ENCODE measurements at regions not wholly inside any gene's neighbourhood (a gene's known extent, or its start where the extent isn't known, plus 50 kb on each side); places are given as distances from the start of the nearest gene placed in this dataset.

DNA sequence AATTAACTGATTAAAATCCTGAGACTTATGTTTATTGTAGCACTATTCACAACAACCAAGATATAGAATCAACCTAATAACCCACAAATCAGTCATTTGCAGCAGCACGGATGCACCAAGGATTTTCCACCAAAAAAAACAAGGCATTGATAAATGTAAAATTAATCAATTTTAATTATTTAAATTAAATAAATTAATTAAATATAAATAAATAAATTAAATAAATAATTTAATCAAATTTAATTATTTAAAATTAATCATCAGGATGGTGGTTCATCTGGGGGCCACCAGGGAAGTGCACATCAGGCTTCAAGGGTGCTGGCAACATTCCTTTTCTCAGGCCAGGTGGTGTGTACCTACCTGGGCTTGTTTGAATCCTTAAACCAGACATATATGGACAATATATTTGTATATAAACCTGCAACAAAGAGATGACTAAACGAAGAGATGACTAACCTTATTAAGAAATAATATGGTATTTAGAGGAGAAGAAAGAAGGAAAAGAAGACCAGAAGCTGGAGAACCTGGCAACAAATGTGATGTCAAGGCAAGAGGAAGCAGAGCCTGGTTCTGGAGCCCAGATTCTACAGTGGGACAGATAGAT is 89.2 kb downstream of the CD164 start:
- no peak for DNase-seq

DNA sequence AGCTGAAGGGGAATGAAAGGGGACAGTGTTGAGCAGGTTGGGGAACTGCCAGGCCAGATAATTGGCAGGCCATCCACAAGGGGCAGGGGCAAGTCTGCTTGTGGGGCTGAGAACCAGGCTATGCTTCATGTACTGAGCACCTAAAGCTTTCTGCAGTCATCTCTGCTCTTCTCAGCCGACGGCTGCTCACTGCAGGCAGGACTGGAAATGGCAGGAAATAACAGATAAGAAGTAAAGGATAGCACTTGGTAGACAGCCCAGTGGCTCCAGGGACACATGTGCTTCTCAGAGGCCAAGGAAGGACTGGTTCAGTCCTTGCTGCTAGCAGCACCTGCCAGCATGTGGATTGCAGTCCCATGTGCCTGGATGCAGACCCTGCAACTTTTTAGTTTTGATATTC is 89.8 kb downstream of the CD164 start:
- DNase-seq, result no peak

DNA sequence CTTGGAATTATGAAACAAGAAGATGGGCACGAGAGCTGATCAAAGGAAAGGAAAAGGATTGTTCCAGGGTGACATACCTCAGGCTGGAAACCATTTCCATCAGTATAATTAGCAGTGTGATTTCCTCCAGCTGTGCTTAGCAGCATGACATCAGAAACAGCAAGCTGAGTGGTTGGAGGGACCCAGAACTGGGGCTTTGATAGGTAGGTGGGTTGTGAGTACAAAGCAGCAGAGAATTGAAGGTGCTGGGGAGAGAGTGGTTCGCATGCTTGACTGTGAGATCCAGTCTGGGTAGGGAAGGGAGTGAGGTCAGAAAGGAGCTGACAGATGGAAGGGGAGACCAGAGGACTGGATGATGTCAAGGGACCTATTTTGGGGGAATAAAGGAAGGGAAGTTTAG is 90.4 kb downstream of the CD164 start:
- DNase-seq, result no peak

DNA sequence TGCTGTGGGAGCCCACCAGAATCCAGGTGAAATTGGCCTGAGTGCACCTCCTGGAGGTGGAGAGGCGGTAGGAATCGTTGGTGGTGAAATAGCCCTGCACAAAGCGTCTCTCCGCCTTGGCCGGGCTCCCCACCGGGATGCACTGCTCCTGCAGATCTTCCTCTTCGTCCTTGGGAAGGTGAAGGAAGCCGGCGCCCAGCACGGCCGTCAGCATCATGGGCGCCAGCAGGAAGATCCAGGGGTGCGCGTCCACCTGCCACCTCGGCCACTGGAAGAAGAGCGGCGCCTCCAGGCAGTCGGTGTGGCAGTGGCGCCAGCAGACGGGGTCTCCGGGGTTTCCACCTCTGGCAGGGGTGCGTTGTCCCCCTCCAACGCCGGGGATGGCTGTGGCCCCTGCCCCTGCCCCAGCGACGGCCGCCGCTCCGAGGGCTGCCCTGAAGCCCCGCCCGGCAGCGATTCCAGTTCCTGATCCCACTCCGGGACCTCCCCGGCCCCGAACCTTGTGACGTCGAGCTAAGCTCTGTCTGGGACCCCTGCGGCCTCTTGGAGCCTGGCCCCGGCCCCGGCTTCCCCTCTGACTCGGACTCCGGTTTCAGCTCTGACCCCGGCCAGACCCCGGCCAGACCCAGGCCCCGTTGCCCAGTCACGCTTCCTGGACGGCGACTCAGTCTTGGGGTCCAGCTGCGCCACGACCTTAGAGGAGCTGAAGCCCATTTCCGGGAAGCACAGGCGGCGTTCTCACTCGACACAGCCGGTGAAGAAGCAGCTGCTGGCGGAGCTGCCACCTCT is 91.9 kb downstream of the CD164 start:
- DNase-seq, result no peak

DNA sequence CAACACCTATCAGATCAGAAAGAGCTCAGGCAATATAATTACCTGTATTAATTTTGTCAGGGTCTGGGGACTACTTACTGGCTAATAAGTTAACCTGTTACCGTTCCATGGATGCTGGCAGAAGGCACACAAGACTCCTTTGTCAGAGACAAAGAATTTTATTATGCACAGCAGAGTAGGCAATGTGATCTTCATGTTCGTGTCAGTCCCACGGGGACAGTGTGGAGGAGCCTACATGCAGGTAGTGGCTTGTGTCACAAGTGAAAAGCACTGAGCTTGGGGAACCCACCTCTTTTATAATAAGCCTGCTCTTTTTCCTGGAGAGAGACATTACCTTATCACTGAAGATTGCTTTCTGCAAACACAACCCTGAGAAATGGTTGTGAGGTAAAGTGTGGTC is 96.9 kb downstream of the CD164 start:
- DNase-seq, result no peak

DNA sequence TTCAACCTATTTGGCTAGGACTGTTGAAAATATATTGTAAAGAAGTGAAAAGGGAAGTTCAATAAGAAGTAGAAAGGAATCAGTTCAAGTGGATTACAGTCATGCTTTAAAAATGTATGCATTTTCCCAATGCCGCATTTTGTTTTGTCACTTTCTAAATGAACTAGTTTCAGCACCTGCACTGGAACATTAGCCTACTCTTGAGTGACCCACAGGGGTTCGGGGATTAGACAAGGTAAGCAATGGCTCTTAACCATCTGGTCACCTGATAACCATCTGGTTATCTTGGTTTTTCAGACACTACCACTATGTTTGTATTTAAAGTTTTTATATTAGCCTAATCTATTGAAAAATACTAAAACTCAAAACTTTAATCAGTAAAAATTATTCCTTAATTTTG is 97.6 kb downstream of the CD164 start:
- DNase-seq, result no peak

DNA sequence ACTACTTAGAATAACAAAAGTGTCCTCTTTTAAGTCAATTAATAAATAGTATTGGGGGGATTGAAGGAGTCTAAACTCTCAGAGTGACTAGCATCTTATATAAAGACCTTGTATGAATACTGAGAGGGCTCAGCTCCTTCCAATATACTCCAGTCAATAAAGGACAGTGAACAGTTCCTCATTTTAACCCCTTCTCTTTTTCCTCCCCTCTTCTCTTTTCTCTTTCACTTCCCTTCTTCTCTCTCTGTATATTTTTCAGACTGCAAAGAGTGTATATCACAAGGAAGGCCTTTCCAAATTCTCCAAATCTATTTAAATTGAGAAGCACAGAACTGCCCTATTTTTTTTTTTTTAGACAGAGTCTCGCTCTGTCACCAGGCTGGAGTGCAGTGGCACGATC is 99.5 kb downstream of the CD164 start:
- no peak for DNase-seq

DNA sequence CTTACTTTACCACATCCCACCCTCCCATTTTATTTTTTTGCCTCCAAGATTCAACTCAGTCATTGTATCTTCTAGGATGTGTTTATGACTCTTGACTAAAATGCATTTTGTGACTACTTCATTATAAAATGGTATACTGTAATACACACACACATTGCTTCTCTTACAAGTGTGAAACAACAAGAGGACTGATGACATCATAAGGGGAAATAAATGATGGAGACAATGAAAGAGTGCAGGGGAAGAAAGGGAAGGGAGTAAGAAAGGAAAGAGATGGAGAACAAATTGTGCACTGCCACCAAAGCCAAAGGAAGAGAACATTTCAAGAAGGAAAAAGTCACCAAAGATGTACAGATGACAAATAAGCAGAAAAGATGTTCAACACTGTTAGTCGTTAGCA is 102.6 kb downstream of the CD164 start:
- DNase-seq, result no peak

DNA sequence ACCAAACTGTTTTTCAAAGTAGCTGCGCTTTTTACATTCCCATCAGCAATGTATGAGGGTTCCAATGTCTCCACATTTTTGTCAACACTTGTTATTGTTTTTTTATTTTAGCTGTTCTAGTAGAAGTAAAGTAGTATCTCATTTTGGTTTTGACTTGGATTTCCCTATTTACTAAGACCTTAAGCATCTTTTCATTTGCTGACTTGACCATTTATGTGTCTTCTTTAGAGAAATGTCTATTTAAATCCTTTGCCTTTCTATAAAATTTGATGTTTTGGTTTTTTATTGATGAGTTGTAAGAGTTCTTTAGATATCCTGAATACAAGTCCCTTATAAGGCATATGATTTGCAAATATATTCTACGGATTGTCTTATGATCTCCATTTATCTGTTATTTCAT is 110.6 kb downstream of the CD164 start:
- DNase-seq, result no peak

DNA sequence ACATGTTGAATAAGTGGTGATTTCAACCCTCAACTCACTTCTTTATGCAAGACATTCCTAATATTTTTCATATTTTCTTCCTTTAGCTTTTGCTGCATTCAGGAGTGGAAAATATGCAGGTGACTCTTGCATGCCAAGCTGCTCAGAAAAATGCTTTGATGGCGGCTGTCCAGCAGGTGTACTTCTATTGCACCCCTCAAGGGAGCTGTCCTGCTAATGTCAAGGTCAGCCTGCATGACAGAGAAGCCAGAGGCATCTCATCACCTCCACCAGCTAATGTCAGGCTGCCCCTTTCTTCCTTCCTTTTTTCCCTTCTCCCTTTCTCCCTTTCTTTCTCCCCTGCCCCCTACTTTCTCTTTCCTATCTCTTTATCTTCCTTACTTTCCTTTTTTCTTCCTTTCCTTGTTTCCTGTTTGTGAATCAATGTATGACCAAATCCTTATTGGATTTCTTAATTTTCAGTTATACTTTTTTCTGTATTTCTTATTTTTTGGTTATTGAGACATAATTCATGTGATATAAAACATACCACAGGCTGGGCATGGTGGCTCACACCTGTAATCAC is 112.2 kb downstream of the CD164 start:
- DNase-seq, result no peak

DNA sequence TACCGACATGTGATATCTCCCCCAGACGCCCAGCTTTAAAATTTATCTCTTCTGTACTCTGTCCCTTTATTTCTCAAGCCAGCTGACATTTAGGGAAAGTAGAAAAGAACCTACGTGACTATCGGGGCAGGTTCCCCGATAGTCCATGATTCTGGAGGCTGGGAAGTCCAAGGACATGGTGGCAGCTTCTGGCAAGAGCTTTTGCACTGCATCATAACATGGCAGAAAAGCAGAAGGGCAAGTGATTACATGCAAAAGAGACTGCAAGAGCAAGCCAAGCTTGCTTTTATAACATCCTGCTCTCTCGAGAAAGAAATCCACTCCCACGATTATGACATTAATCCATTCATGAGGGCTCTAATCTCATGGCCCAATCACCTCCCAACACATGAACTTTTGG is 113.2 kb downstream of the CD164 start:
- DNase-seq, result no peak

DNA sequence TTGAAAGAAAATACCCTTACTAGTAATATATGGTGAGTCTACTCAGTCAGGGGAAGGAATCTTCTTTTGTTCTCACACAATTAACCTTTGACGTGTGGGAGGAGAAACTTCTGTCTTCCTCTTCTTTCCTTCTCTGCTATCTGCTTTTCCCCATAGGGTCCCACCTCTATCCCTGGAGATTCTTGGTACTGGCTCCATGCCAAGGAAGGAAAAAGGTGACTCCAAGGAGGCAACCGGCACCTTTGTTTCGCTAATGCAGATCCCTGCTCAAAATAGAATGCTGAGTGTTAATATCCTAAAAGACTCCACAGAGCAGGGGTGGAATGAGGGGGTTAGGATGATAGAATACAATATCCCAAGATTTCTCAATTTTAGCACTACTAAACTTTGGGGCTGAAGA is 116.7 kb downstream of the CD164 start:
- DNase-seq, result no peak

DNA sequence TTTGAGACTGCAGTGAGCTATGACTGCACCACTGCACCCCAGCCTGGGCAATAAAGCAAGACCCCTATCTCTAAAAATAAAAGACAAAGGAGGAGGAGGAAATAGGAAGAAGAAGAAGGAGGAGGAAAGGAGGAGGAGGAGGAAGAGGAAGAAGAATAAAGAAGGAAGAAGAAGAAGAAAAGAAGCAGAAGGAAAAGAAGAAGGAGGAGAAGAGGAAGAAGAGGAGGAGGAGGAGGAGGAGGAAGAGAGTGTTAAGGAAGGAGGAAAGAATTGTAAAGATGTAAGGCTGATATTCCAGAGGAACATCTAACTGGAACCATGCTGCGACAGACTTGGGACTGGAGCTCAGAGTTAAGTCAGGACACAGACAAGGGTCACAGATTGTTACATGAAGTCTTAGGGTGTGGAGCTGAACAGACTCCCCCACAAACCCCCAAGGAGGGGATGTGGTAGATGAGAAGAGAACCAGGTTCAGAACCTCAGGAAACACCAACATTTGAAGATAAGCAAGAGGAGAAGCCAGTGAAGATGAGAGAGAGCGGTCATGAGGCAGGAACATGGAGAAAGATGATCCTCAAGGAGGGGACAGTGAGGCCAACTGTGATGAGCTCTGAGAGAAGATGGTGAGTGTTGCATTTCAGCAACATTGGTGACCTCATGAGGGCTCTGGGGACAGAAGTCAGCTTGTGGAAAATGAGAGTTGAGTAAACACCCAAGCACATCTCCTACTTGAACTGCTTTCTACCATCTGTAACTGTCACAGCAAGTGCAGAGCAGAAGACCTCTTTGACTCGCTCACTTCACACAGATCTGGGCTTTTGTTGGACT is 118.2 kb downstream of the CD164 start:
- no peak for DNase-seq

DNA sequence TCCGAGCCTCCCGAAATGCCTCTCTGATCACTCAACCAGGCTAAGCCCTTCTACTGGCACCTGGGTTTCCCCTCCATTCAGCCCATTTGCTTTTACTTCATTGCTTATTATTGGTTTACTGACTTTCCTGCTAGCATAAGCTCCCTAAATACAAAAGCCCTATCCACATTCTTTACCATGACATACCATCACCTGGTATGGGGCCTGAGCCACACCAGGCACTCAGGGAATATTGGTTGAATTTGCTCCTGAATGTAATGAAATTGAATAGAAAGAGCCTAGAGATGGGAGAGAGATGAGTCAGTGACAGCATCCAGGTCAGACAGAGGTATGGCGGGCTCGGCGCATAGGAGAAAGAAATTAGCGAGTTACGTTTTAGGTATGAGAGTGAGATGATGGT is 120.0 kb downstream of the CD164 start:
- no peak for DNase-seq

DNA sequence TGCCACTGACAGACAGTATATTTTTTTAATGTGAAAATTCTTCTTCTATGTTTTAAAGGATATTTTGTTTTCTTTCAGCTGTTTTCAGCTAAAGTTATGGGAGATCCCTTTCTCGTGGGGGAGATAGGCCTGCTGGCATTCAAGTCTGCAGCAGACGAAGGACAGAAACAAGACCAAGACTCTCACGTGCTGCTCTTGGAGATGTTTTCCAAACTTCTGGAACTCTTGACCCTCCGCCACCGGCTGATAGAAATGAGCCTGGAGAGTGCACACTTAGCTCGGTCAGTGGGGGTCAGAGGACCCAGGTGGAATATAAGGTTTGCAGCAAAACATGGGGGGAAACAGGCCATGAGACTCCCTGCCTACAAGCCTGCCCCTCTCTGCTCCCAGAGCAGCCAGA is 120.5 kb downstream of the CD164 start:
- no peak for DNase-seq

DNA sequence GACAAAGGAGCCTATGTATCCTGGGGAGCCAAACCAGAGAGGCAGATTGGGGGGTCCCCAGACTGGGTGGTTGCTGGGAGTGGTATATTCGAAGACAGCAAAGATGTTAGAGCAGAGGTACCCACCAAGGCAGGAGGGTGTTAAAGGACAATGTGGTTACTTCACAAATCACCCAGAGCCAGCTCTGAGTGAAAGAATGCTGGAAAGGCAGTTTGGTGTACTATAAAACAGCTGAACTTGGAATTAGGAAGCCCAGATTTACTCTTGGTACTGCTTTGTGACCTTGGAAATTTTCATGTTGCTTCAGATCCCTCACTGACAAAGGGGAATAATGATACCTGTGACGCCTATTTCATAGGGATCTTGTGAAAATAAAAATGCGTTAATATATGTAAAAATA is 121.6 kb downstream of the CD164 start:
- no peak for DNase-seq

DNA sequence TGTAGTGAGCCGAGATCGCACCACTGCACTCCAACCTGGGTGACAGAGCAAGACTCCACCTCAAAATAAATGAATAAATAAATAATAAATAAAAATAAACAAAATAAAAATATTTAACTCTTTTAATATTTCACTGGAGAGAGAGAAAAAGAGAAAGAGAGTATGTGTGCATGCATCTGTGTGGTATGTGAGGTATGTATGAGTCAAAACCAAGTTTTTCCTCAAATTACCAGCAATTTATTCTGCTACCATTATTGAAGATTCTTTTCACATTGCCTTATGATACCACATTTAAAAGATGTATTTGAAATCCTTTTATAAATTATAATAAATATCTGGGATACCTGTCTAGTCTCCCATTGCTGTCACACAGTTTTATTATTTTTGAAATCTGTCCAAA is 122.1 kb downstream of the CD164 start:
- DNase-seq, result no peak

DNA sequence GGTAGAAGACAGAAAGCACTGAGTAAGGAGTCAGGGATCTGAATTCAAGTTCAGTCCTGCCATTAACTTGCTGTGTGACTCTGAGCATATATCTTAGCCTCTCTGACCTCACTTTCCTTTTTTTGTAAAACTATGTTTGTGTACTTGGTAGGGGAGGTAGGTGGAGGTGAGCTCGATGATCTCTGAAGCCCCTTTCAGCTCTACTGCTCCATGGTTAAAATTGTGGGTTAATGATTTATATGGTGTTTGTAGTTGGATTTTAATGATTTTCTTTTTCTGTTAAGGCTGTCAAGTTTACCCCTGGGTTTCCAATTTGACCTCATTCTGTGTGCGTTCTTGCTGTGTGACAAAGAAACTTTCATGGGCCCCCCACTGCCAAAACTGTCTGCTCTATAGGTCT is 124.1 kb downstream of the CD164 start:
- DNase-seq, result no peak

DNA sequence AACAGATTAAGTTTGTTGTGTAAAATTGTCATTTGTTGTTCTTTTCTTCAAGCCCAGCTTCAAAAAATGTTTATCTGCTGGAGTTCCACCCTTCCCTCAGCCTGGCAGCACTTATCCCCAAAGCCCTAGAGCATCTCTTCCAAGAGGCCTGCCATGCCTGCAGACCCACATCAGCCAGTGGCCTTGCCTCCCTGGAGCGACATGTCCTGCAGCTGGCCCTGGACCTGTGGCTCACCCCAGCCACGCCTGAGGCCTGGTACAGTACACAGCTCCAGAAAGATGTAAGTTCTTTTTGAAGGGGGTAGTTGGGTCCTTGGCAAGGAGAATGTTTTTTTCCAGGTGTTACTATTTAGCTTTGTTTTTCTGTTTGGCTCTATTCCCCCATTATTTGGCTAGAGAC is 124.8 kb downstream of the CD164 start:
- no peak for DNase-seq

DNA sequence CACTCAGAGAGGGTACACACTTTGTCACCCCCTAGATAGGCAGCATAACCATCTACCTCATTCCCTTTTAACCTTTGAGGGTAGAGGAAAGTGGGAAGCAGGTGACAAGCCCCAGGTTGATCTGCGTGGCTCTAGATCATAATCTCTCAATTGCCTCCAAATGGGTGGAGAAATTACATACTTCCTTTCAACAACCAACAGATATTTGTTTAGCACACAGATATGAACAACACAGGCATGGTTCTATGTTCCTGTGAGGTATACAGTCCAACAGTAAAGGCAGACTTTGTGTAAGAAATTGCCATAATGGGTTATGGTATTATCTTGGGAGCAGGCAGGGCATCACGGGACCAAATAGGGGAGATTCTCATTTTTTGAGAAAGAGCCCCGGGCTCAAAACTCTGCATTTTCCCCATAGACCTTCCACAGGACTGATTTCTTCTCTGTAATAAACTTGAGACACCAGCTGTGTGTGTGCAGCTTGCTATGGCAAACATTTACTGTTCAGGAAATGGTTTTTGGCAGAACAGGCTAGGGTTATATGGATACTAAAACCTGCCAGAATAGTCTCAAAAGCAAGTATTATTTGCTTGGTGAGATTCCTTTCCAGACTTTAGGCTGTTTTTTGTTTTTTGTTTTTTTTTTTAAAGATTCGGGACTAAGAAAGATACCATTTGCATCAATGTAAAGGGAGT is 126.2 kb downstream of the CD164 start:
- no peak for DNase-seq

DNA sequence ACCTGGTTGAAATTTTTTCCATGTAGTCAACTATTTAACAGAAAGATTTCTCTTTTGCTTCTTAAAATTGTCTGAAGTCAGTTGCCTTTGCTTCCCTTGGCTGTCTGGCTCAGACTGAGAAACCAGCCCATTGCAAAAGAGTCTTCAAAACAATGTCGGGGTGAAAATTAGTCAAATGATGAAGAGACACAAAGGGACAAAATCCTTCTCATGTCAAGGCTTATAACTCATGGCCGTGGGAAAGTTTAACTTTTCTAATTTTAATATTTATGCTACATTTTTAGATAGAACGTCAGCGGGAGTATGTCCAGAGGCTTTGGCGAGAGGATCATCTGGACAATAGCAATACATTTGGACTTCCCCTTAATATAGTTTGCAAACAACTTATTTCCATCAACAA is 127.2 kb downstream of the CD164 start:
- DNase-seq, result no peak

DNA sequence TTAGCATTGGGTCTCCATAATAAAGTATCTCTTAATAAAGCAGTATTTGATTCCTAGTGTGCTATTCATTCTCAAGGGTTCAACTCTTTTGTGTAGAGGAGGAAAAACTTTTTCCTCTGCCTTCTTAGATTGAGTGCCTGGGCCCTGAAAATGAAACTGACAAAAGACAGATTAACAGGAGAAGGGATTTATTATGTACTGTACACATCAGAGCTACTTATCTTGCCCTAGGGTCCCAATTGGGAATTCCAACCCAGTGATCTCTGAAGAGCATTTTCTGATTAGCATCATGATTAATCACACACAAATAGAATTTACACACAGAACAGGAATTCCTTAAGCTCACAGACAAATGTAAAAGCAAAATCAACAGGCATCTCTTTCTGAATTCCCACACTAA is 128.9 kb downstream of the CD164 start:
- no peak for DNase-seq

All from CD4-positive, alpha-beta T cell treated with Interleukin-6 for 4 hours (primary cell).